ENCODE measurements at regions not wholly inside any gene's neighbourhood (a gene's known extent, or its start where the extent isn't known, plus 50 kb on each side); places are given as distances from the start of the nearest gene placed in this dataset.

DNA sequence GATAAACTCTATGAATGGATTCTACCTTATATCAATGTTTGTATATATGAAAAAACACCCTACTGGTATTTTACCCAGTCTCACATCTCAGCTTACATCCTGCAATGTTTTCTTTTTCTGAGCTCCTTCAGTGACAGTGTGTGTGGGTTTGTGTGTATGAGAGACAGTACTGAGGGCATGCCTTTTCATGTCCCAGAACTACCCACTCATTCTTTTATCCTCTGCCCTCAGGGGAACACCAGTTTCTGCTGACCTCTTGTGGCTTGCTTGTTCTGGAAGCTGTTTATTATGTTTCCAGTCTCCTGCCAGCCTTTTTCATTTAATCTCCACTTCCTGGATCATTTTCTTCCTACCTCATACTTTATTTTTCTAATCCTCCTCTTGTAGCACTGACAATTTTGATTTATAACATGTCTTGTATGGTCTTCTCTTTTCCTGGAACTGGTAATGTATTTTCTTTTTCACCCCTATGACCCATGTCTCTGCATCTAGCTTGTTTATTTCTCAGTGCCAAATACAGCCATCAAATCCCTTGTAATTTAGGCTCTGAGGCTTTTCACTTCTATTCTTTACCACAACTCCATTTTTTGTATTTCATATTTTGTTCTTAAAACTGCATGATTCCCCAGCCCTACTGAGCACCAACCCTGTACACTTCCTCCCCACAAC, 195.5 kb upstream of the NLGN4Y start:
- Histone ChIP-seq H3K9me3 (no peaks in the 10 kb centered on the region), H3K27ac (no peak overlapping the region), H3K27me3 (replicated peaks in 1 of 7) (no peaks in the 10 kb centered on the region), H3K36me3 (no peaks in the 10 kb centered on the region), H3K4me3 (no peak overlapping the region), H3K4me1 (no peaks in the 10 kb centered on the region)
- intact Hi-C loops (cut with DNase I; ENCODE audit: low total_unique reads): no loop called here
- TF ChIP-seq POLR2A (IDR thresholded peaks at IDR 0.05) (no peak), POLR2AphosphoS5 (IDR thresholded peaks at IDR 0.05) (no peak)
- TF ChIP-seq, protein P1, sequence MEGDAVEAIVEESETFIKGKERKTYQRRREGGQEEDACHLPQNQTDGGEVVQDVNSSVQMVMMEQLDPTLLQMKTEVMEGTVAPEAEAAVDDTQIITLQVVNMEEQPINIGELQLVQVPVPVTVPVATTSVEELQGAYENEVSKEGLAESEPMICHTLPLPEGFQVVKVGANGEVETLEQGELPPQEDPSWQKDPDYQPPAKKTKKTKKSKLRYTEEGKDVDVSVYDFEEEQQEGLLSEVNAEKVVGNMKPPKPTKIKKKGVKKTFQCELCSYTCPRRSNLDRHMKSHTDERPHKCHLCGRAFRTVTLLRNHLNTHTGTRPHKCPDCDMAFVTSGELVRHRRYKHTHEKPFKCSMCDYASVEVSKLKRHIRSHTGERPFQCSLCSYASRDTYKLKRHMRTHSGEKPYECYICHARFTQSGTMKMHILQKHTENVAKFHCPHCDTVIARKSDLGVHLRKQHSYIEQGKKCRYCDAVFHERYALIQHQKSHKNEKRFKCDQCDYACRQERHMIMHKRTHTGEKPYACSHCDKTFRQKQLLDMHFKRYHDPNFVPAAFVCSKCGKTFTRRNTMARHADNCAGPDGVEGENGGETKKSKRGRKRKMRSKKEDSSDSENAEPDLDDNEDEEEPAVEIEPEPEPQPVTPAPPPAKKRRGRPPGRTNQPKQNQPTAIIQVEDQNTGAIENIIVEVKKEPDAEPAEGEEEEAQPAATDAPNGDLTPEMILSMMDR (IDR thresholded peaks at IDR 0.05 in 8 of 11, conservative IDR thresholded peaks at IDR 0.05 in 3 of 11): no peak
- no peak for DNase-seq

DNA sequence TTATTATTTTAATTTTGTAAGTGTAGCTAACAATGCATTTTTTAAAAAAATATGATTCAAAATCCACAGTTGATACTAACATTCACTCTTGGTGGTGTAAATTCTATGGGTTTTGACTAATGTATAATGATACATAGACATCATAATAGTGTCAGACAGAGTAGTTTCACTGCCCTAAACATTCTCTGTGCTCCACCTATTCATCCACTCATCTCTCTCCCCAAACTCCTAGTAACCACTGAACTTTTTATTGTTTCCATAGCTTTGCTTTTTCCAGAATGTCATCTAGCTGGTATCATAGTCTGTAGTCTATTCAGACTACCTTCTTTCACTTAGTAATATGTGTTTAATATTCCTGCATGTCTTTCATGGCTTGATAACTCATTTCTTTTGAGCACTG, 194.0 kb upstream of the NLGN4Y start:
- no peak for TF ChIP-seq POLR2A (IDR thresholded peaks at IDR 0.05)
- no peak for TF ChIP-seq POLR2AphosphoS5 (IDR thresholded peaks at IDR 0.05)
- TF ChIP-seq, protein P1 (IDR thresholded peaks at IDR 0.05 in 8 of 11, conservative IDR thresholded peaks at IDR 0.05 in 3 of 11): no peak
- intact Hi-C loops (cut with DNase I; ENCODE audit: low total_unique reads): no loop called here
- Histone ChIP-seq H3K27me3 (replicated peaks in 1 of 7) (no peaks in the 10 kb centered on the region), H3K4me3 (no peak overlapping the region), H3K9me3 (no peaks in the 10 kb centered on the region), H3K4me1 (no peaks in the 10 kb centered on the region), H3K27ac (no peak overlapping the region), H3K36me3 (no peaks in the 10 kb centered on the region)
- DNase-seq: no peak

DNA sequence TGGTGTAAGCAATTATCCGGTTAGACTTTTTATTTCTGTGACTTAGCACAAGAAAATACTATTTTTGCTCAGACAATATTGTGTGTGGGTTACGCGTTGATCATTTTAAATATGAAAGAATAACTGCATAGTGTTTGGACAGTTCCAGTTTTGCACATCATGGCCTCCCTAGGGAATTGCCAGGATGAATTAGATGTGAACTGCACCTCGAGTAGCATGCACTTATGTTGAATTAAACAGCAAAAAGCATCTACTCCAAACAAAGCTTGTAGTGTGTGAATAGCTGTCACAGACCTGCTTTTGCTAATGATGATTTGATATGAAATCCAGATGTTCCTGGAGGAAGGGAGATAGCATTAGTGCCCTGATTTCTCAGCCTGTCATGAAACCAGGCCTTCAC, 184.8 kb upstream of the NLGN4Y start:
- Histone ChIP-seq H3K27ac (no peak overlapping the region), H3K9me3 (no peaks in the 10 kb centered on the region), H3K27me3 (replicated peaks in 1 of 7) (no peaks in the 10 kb centered on the region), H3K4me3 (no peak overlapping the region), H3K36me3 (no peaks in the 10 kb centered on the region), H3K4me1 (no peaks in the 10 kb centered on the region)
- no peak for DNase-seq
- TF ChIP-seq POLR2AphosphoS5 (IDR thresholded peaks at IDR 0.05): no peak
- no peak for TF ChIP-seq POLR2A (IDR thresholded peaks at IDR 0.05)
- TF ChIP-seq, protein P1 (IDR thresholded peaks at IDR 0.05 in 8 of 11, conservative IDR thresholded peaks at IDR 0.05 in 3 of 11): no peak
- intact Hi-C loops (cut with DNase I; ENCODE audit: low total_unique reads): no loop called here
- WGBS, 5 donors: 72 to 82% (median 73%) methylated on average over 4 of the region's 4 CpGs; no CpG with 5 or more reads in 2 of the 5 donors

DNA sequence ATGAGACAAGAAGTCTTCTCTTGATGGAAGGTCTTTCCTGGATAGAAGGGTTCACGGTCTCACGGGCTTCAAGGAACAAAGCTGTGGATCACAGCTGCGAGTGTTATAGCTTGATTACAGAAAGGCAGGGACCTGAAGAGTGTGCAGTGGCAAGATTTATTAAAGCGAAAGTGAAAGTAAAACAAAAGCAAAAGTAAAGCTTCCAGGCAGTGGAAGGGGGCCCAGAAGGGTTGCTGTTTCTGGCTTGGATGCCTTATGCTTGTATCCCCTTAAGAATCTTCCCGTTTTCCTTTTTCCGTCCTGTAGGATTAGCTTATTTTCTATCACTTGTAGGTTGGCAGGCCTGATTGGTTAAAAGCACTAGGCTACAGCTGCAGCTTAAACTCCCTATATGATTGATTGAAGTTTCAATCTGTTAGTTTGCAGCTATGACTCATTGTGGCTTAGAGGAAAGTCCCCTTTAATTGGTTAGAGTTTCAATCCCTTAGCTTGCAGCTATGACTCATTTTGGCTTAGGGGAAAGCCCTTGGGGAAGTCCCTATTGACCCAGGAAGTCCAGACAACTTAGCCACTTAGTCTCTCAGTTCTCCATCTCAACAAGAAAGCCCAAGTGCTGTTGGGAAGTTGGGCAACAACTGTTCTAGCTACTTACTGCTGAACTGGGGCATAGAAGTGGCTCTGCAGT, 183.7 kb upstream of the NLGN4Y start:
- H3K27ac ChIP-seq: peak overlapping the region in 3 of 8 donors; percentile 28 to 50 (median 43)
- TF ChIP-seq, protein P1 (IDR thresholded peaks at IDR 0.05 in 8 of 11, conservative IDR thresholded peaks at IDR 0.05 in 3 of 11): no peak
- intact Hi-C loops (cut with DNase I; ENCODE audit: low total_unique reads): no loop called here
- DNase-seq: no peak
- 24 to 55% (median 33%) methylated on average over 6 of the region's 6 CpGs; no CpG with 5 or more reads in 2 of the 5 donors for WGBS, 5 donors
- no peaks in the 10 kb centered on the region for H3K27me3 ChIP-seq (replicated peaks in 1 of 7)
- H3K4me3 ChIP-seq: no peak overlapping the region
- no peaks in the 10 kb centered on the region for H3K36me3 ChIP-seq
- no peaks in the 10 kb centered on the region for H3K9me3 ChIP-seq
- H3K4me1 ChIP-seq: no peaks in the 10 kb centered on the region
